OCI-LY3 (cell line): ENCODE measurements at regions not wholly inside any gene's neighbourhood (a gene's known extent, or its start where the extent isn't known, plus 50 kb on each side); places are given as distances from the start of the nearest gene placed in this dataset.

ENCODE experiments used
- CTCF ChIP-seq: fragments of 200-600, 300-600 bp; sonication (generic); IDR thresholded peaks from 2 replicates; pipeline ENCODE4 v1.5.1; 2014; ENCODE audit warnings: antibody characterized with exemption, low read length, low read depth
- EZH2phosphoT487 ChIP-seq: fragments of 200-600 bp; shearing (Covaris generic); IDR thresholded peaks from 2 replicates; pipeline ENCODE4 v1.6.1; 2018; ENCODE audit warnings: antibody characterized with exemption, mixed run types, low read depth

GRCh38 chr13:82729401-82729800 is 1152.9 kb downstream of the SLITRK1 start:
- TF ChIP-seq CTCF, result no peak
- no peak for TF ChIP-seq EZH2phosphoT487
